Myocyte (in vitro differentiated cells): ENCODE measurements at regions not wholly inside any gene's neighbourhood (a gene's known extent, or its start where the extent isn't known, plus 50 kb on each side); places are given as distances from the start of the nearest gene placed in this dataset.

ENCODE experiments used
- DNase-seq: peaks from one replicate; pipeline ENCODE4 v3.0.0-alpha.2; 2012; ENCODE audit warnings: low read depth

DNA sequence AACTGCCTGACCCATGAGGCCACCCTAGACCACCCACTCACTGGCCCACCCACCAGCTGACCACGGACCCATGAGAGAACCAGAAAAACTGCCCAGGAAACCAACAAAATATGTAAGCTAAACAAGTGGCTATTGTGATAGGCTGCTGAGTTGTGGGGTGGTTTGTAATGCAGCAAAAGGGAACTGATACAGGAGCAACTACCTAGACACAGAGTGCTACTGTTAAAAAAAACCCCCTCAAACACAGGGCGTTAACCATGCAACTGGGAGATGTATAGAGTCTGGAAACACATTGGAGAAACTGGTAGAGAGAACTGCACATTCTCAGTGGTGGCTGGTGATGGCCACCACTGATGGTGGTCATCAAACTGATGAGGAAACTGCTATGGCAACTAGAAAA lies 206.3 kb upstream of the GYPC start:
- DNase-seq, result no peak

DNA sequence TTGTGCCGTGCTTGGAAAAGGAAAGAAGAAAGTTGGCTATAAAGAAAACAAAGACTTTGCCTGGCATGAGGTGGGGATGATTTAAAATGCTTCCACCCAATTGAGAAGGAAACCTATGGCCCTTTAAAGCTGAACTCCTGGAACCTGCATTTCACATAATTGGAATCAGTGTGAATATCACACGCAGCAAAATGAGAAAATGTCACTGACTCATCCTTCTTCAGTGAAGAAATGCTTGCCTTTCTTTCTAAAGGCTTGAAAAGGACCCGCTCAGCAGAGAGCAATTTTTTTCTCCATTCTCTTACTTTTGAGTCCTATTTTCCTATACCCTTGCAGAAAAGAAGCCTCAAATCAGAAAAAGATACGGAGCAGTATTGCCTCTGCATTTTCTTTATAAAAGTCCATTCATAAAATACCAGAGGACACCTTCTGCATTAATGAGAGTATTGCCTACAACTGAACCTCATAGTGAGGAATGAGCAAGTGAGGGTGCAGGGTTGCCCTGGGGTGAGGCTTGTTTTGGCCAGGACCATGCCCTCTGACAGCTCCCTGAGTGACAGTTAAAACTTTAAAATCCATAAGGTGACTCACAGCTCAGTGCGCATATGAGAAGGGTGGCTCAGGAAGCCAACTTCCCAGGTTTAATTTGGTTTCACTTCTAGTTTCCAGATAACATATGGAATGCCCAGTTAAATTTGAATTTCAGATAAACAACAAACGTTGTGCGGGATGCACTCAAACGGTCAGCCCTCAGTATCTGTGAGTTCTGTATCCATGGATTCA lies 191.9 kb upstream of the GYPC start:
- no peak for DNase-seq

DNA sequence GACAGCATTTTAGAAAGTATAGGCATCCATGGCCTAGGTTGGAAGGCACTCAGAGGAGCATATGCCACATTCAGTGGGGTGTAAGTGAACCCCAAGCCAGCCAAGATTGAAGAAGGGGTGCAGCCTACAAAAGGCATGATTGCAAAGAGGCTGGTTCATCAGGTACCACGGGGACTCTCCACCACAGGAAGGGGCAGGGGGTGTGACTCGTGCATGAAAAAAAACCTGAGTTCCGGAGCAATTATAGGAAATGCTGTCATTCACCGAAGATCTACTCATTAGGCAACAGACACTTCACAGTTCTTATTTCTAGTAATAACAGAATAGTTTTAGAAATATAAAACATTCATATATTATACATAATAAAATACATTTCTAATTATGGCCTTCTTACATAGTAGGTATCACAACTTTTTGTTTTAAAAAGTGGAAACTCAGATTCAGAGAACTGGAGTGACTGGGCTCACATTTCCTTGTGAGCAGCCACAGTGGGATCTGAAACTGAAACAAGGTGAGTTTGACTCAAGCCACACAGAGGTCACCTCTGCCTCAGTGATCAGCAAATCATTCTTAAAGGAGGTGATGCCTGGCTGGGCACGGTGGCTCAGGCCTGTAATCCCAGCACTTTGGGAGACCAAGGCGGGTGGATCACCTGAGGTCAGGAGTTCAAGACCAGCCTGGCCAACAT lies 188.4 kb upstream of the GYPC start:
- no peak for DNase-seq

DNA sequence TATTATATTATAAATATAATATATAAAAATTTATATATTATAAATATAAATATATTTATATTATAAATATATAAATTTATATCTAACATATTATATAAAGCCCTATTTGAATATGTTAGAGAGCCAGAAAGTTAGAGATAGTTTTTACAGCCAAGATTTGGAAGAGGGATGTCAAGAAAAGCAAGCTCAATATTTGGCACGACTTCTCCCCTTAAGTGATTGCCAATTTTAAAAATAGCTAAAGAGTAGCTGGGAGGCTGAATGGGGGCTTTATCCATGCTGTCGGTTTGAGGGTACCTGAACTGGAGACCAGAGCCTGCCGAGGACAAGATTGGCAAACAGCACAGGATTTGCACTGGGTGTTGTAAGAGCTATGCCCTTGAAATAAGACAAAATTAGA lies 180.9 kb upstream of the GYPC start:
- no peak for DNase-seq

DNA sequence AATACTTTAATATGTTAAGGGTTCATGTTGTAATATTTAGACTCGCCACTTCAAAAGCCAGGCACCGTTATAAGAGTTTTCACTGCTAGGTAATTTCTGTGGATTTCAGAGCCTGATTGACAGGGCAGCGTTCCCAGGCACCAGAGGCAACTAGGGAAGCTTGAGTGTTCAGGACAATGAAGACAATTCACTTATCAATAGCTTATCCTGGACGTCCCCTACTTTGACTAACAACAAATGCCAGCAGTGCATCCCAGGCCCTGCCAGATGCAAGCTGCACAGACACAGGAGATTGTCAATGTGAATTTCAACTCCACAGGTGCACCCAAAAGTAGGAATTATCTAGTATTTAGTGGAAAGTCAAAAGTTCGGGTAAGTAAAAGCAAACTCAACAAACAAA lies 179.3 kb upstream of the GYPC start:
- no peak for DNase-seq

DNA sequence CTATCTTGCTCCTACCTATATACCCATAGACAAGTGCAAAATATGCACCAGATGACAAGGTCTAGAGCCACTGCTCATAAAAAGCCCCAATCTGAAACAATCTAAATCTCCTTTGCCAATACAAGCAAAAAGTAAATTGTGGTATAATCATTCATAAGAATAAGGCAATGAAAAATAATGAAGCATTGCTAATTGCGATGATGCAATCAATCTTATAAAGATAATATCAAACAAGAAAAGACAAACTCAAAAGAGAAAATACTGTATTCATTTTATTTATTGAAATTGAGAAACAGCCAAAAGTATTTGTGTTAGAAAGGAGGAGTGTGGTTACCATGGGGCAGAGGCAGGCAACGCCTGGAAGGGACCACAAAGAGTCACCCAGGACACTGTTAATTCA lies 175.9 kb upstream of the GYPC start:
- DNase-seq, result no peak

DNA sequence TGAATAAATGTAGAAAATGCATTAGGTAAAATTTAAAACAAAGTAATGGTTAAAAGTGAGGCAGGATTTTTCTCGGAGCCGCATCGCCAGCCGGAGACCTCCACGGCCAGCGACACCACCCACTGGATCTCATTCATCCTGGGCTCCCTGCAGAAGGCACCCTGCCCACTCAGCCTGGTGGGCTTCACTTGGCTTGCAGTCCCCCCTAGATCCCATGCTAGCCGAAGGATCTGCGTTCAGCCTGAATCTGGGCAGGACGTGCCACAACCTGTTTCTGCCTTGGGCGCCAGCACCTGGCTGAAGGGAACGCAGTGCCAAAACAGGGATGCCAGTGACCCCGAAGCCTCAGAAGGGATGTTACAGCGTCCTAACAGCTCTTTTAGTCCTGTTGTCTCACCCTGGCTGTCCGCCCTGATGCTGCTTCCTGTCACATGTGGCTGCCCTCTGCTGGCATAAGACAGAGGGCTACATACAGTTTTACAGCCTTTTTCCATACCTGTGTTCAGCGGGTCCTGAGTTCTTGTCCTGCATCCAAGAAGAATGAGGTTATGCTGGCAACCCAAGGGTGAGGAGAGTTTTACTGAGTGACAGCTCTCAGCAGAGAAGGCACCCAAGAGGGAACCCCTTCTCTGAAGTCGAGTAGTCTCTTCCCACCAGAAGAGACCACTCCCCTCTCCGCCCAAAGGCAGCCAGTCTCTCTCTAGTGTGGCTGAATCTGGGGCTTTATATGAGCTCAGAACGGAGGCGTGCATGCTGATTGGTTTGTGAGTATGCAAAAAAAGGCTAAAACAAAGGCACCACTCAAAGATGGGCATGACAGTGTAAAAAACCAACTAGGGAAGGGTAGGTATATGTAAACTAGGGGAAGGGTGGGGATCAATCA lies 173.1 kb upstream of the GYPC start:
- DNase-seq, result no peak

DNA sequence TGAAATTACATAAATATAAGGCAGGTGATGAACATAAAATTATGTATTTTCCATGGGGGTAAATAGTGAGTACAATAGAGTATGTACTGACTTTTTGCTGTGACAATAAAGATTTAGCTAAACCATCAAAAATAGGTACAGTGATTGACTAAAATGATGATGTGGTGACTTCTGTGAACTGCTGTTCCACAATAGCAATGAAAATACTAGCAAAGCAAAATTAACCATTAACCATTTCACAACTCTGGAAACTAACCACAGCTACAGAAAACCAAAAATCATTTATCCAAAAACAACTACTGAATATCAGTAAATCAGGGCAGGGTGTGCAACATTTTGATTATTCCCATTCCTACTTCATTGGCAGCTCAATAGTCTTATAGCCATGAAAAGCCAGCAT lies 161.4 kb upstream of the GYPC start:
- DNase-seq, result no peak

DNA sequence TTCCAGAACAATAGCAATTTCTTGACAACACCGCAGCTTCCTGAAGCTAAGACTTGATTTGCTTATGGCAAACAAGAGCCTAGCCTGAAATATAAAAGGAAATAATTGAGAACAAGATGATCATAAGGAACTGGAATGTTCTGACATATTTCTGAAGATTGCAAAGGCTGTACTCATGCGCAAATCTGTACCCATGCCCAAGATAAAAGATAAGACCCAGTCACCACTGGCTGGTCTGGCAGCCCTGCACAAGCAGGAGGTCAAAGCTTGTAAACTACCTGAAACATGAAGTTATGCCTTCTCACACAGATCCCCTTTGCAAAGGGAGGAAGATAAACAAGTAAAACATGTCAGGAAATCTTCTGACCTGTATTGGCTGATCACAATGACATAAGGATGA lies 160.8 kb upstream of the GYPC start:
- DNase-seq, result no peak

DNA sequence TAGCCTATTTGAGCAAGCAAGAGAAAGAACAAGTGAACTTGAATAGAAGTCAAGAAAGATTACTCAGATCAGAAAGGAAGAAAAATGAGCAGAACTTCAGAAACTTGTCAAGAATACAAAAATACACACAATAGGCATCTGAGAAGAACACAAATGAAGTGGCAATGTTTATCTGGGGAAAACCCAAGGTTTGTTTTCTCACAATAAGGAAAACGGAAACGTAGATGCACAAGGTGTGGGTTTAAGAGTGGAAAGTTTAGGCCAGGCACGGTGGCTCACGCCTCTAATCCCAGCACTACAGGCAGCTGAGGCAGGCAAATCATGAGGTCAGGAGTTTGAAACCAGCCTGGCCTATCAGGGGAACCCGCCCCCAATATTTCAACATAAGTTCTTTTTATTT lies 159.5 kb upstream of the GYPC start:
- no peak for DNase-seq

DNA sequence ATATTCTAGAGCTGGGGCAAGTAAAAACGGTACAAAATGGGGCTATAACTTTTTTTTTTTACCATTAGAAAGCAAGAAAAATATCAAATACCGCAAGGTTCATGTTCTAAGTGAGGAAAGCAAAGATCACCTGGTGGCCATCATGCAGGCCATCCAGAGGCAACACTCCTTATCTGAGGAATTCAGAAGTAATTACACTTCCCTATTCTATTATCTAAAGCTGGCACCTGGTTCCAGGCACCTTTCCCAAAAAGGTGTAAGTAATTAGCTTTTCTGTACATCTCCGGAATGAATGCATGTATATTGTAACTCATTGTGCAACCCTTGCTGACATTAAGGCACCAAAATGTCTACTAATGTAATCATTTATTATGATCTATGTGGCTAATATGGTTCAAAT lies 152.5 kb upstream of the GYPC start:
- no peak for DNase-seq

DNA sequence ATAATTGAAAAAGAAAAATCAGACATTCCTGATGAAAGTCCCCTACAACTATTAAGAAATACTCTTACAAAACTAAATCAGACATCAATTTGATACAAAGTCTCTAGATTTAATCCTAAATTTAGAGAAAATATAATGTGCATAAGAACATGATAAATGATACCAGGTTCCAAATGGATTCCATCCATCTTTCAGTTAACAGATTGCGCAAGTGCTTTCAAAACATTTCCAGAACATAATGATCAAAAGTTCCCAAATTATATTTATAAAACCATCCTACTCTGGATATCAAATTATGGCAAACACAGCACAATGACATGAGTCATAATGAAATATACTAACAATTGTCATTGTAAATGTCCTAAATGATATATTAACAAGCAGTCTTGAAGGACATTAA lies 151.0 kb upstream of the GYPC start:
- DNase-seq, result no peak

DNA sequence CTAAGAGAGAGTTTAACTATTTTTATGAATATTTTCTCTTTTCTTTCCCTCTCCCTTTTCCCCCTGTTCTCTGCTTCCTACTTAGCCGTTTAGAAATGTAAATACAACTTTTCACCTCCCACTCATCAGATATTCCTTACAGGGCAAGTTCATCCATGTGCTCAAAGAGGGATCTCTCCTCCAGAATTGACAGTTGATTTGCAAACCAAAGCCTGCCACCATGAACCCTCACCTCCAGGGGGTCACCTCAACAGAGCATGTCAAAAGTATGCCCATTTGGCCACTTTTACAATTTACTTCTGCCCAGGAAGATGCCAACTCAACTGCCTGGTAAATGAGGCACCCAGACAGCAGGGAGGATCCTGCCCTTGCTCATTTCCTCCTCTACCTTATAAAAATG lies 149.2 kb upstream of the GYPC start:
- DNase-seq, result no peak

DNA sequence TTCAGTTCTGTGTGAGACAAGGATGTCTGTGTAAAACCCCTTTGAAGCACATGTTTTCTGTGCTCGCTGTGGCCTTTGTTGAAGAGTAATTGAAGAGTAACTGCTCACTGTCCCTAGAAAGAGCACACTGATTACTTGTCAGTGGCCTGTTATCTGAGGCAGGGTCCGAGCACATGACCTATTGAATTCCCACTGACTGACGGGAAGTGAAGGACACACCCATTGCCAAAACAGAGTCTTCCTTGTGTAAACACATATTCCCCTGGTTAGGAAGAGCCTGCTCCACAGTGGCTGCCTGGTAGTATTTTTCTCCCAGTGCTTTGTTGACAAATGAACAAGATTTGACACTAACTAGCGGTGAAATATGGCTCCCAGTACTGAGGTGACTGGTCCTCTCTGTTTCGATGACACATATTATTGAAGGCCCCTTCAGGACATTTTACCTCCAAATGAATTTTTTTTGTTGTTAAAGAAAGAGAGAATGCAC lies 148.5 kb upstream of the GYPC start:
- no peak for DNase-seq

DNA sequence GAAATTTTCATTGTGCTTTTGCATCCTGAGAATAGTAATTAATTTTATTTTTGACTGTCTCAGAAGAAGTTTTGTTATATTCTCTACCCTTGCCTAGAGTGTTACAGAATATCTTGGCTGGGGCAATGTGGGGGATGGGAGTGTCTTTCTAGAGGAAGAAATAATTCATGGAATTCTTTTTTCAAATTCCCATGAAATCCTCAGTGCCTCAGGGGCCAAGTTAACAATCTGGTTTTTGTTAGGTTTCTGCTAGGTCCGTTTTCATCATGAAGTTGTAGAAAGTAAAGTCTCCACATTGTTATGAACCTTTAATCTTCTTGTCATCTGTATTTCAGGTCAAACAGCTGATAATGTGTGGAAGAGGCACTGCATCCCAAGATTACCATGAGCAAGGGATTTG lies 145.6 kb upstream of the GYPC start:
- no peak for DNase-seq

DNA sequence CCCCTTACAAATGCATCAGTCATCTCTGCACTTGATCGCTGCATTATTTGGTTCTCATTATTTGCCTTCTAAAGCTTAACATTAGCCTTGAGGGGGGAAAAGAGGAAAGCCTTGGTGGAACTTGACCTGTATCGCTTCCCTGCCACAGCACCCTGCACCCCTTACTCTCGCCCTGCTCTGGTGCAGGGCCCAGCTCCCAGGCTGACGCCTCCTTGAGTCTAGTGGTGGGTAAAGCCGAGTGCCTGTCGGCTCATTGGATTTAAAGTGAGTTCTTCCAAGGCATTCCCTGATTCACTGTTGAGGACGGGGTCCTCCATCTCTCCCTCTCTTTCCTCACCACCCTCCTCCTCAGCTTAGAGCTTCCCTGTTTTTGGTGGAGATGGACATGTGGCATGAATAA lies 145.0 kb upstream of the GYPC start:
- DNase-seq, result no peak

DNA sequence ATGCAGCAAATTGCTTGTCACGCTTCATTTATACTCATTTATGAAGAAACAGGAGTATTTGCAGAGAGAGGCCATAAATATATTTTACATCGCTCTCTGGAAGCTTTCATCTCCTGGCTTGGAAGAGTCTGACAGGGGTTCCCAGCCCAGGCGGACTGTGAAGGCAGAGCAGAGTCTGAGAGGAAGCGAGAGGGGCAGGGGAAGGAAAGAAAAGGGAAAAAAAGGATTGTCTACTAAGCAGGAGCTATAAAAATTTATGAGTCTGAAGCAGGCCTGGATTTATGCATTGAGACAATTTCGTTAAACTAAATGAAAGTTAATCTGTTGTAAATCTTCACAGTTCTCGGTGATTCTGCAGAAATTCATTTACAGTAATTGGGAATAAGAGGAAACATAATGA lies 143.9 kb upstream of the GYPC start:
- no peak for DNase-seq

DNA sequence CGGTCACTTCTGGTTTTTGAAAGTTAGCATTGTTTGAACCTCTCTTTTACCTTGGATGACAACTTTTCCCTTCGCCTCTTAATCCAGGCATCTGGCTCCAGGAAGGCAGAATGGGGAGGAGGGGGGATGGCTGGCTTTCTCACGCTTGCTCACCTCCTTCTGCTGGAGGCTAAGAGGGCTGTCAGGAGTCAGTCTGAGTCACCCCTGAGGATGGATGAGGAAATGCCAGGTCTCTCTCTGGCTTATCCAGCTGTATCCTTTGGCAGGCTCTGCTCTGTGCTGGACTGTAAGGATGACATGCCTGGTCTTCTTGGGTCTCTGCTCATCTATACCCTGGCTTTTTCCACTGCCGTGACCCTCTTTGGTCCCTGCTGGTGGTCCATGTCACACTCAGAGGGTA lies 142.9 kb upstream of the GYPC start:
- no peak for DNase-seq

DNA sequence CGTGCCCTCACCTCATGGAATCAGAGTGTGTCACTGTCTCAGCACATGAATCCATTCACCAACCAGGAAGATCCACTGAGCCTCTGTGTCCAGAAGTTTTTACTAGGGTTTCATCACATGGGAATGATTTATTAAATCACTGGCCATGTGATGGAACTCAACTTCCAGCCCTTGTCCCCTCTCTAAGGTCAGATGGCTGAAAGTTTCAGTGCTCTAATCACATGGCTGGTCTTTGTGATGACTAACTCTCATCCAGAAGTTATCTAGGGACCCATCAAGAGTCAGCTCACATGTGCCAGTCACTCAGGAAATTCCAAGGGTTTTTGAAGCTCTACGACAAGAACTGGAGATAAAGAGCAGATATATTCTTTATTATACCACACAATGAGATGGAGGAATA lies 140.5 kb upstream of the GYPC start:
- DNase-seq, result no peak

DNA sequence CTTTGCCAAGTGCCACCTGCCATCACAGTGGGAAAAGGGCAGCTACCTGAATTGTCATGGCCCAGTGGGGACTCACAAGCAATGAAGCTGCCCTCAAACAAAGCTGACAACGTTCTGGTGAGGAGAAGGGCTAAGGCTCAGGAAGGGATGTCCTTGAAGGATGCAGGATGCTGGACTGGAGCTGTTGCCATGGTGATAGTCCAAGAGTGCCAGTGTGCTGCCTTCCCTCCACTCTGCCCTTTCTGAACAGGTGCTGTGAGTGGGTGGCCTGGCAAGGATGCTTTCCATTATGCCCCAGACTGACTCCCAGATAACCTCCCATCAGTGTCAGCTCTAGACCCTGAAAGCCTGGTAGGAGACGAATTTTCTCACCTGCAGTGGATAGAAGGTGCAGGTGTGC lies 137.8 kb upstream of the GYPC start:
- no peak for DNase-seq

DNA sequence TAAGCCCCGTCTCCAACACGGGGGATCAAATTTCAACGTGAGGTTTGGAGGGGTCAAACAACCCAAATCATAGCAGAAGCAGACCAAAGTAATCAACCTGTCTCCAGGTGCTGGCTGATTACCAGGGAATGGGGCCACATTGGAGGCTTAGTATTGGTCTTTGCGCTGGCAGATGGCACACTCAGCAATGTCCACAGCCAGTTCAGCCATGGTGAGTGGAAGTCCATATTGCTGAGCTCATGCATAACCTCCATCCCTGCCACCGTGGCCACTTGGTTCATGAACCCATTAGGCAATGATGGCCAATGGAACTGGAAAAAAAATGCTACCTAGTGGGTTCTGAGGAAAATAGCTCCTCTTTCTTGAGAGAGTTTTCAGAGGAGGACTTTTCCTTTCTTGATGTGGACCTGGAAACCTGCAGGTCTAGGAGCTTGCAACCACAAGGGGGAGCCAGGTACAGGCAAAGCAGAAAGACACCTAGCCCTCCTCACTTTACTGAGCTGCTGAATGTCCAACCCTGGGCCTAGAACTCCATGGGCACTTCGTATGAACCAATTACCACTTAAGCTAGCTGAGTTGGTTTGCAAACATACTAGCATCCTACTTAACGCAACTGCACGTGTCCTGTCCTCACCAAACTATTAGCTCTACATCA lies 128.0 kb upstream of the GYPC start:
- peak; percentile 13 for DNase-seq

DNA sequence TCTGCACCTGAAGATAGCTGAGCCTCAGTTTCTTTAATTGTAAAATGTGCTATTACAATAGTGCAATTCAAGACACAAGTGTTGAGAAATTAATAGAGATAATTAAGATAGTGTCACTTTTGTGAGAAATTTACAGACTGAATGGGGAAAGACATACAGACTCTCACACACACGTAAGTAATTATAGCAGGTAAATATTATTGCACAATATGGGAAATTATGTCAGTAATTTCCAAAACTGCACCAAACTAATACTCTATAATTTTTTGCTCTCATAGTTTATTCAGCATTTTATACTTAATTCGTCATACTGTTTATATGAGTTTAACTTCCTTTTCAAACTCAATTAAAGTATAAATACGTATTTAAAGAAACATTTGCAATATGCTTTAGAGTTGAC lies 124.9 kb upstream of the GYPC start:
- no peak for DNase-seq
